IPS-11a (cell line): ENCODE measurements at regions not wholly inside any gene's neighbourhood (a gene's known extent, or its start where the extent isn't known, plus 50 kb on each side); places are given as distances from the start of the nearest gene placed in this dataset.

Experiments
- H3K4me3 ChIP-seq: one replicate; pipeline ENCODE4 v1.5.1; 2013; ENCODE audit warnings: low read depth, low read length, control low read depth

- H3K4me3 ChIP-seq = no peak overlapping the region
These were observed 228.8 kb upstream of the STARD13 start for GRCh38 chr13:33514362-33514761.

DNA sequence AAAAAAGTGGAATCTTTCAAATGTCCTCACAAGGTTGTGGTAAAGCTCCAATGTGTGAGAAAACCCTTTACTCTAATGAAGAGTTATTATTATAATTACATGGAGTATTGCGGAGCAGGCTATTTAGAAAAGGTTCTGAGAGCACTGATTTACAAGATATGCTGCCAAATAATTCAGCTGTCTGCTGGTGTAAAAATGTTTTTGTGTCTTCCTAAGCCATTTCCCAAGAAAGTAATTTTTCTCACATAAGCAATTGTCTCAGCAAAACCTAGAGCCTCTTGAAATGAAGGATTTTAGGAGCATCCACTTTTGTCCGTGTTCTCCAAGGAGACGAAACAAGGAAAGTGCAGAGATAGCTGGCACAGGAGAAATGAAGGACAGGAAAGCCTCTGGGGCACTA is 229.6 kb upstream of the STARD13 start:
- H3K4me3 ChIP-seq = no peak overlapping the region

DNA sequence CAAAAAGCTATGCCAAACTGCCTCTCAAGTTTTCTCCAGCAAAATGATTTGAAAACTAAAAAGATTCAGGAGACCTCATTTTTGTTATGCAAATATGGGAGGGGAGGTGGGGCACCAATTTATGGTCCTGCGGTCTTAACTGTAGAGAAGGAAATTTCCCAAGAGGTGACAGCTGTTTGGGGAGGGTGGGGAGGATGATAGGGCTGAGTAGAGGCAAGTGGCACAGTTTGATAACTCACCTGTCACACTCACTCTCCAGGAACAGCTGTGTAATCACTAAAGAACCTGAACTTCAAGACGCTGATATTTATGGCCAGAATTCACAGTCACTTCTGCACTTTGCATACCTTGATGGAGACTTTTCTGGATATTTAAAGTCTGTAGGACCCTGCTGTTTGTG is 232.9 kb upstream of the STARD13 start:
- H3K4me3 ChIP-seq = no peak overlapping the region

DNA sequence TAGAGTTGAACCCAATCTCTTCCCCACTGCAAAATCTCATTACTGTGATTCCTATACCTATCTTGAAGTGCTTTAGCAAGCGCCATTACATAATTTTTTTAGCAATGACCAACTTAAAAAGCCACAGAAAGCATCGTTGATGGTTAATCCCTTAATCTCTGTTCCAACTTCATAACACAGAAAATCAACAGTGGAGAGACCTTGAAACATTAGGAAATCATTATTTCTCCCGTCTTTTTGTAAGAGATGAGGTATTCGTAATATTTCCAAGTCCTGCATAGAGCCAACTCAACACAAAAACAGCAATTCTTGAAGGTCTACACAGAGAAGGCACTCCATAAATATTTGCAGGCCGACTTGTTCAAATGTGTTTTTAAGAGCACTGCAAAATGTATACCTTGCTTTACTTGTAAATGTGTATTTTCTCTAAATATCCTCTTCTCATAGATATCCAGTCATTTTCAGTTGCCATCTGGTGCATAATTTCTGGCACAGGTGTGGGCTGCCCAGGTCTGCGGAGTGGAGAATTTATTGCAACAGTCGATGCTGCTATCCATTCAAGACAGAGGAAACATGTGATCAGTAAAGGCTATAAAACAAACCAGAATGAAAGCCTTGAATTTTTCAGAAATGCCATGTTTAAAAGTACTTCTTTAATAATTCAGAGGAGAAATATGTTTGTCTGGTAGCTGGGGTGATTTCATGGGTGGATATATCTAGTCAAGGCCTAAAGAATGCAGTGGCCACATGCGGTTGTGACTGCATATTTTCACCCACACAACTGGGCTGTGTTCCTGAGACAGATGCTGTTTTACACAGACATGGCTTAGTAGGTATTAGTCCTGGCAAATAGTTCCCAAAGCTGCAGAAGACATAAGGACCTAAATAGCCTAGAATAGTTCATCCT is 234.3 kb upstream of the STARD13 start:
- H3K4me3 ChIP-seq = no peak overlapping the region

DNA sequence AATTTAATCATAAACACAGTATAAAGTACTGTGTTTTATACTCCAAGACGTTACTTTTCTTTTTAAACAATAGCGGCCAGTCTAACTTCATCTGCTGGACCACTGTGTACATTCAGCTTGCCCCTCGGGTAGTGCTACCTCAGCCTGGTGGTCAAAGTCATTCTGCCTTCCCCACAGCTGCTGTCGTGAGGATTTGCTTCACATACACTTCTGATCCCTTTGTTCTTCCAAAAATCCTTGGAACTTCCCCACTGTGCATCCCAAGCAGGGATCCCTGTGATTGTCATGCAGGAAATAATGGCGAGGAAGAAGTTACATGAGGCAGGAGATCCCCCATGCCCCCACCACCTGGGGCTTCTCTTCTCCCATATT is 234.9 kb upstream of the STARD13 start:
- H3K4me3 ChIP-seq = no peak overlapping the region

DNA sequence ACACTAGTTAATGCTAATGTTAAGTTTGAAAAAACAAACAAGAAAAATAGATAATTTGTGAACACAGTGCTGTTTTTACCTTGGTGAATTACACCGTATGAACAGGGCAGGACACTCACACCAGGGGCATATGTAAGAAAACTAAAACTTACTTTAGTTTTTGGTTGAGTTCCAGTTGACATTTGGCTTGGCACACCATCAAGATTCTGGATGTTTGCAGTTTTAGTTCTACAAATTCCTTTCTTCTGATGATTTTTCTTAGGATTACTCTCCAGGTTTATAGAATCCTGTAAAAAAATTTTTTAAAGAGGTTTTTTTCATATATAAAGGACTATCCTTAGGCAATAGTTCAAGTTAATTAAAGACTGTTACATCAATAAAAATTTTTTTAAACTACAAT is 238.5 kb upstream of the STARD13 start:
- no peak overlapping the region for H3K4me3 ChIP-seq

- H3K4me3 ChIP-seq = no peak overlapping the region
These were observed 240.2 kb upstream of the STARD13 start for GRCh38 chr13:33525763-33526162.

DNA sequence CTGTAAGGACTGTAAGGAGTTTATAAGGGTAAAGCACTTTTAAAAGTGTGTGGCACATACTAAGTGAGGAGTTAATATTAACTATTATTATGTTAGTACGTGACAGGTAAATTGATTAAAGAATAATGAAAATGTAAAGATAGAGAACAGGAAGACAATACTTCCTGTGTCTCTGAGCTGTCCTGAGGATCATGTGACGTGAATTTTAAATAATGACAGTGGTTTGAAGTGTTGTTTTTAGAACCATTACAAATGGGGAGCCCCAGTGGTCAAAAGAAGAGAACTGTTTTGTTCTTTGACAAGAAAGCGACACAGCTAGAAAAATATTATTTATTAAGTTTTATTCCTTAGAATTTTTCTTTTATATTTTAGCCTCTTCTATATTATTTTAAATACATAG is 241.2 kb upstream of the STARD13 start:
- no peak overlapping the region for H3K4me3 ChIP-seq

DNA sequence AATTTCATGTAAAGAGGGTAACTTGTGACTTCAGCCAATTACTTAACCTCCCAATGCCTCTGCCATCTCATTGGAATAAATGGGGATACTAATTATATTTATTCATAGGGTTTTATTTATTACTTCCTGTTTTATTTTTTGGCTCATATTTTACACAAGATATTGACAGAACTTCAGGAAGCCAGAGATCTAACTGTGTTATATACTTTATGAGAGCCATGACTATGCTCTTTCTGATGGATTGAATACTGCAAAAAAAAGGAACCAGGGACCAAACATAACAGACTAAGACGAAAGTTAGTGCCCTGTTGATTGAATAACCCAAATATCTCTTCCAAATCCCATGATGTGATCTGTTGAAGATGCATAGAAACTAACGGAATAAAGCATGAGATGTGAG is 243.3 kb upstream of the STARD13 start:
- H3K4me3 ChIP-seq = no peak overlapping the region

- no peak overlapping the region for H3K4me3 ChIP-seq
These were observed 245.9 kb upstream of the STARD13 start for GRCh38 chr13:33531484-33531883.

DNA sequence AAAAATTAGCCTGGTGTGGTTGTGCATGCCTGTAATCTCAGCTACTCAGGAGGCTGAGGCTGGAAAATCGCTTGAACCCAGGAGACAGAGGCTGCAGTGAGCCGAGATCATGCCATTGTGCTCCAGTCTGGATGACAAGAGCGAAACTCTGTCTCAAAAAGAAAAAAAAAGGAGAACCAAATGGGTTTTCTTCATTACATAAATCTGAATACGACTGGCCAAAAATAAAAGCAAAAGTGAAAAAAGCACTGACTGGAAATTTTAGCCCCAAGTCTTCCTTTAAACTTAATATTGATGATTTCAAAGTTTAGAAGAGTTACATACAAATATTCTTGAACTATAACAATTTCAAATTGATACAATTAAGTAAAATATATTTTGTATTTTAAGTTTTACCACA is 249.5 kb upstream of the STARD13 start:
- no peak overlapping the region for H3K4me3 ChIP-seq

DNA sequence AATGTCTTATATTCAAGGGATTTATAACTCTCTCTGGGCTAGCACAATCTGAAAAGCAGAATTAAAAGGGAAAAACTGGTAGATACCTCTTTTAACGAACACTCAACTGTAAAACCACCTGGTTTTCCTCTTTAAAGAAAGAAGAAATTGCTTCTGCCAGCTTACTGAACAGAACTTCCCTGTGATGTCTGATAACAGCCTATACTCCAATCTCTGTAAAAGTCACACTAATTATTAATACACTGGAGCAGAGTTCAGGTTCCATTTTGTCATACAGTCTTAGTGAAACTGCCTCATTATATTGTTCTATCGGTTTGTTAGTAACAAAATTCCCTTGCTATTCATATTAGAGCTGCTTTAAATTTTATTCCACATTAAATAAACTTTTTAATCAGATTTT is 251.0 kb upstream of the STARD13 start:
- no peak overlapping the region for H3K4me3 ChIP-seq

DNA sequence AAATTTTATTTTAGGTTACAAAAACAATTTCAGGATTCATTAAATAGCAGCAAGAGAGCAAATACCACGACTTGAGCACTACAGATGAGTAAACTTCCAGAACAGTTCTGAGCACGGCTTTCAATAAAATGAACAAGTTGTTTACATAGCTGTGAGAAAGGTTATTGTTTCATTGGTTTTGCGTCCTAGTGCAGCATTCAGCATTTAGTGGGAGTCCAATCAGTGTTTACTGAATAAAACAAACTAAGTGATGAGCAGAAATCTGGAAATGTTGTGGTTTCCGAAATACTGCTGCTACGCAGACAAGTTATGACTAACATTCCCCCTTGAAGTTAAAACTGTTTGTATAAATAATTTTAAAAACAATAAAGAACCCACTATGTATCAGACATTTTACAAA is 251.5 kb upstream of the STARD13 start:
- H3K4me3 ChIP-seq = no peak overlapping the region

GRCh38 chr13:33537676-33538075 is 252.1 kb upstream of the STARD13 start:
- H3K4me3 ChIP-seq = no peak overlapping the region

- peak overlapping the region; percentile 72 for H3K4me3 ChIP-seq
These were observed 255.9 kb upstream of the STARD13 start for GRCh38 chr13:33541456-33541855.

DNA sequence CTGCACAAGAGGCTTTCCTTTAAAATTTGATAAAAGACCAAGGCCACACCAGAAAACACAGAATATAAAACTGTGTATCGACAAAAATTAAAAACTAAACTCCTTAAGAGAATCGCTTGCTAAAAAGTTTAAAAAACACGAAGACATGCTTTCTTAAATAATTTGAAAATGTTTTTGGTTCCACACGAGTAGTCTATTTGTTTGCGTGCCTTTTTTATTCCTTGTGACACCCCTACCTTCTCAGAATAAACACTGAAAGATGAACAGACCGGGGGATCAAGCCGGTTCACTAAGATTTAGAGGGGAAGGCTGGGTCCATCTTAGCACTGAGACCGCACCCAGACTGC is 256.4 kb upstream of the STARD13 start:
- H3K4me3 ChIP-seq = peak overlapping the region; percentile 72

DNA sequence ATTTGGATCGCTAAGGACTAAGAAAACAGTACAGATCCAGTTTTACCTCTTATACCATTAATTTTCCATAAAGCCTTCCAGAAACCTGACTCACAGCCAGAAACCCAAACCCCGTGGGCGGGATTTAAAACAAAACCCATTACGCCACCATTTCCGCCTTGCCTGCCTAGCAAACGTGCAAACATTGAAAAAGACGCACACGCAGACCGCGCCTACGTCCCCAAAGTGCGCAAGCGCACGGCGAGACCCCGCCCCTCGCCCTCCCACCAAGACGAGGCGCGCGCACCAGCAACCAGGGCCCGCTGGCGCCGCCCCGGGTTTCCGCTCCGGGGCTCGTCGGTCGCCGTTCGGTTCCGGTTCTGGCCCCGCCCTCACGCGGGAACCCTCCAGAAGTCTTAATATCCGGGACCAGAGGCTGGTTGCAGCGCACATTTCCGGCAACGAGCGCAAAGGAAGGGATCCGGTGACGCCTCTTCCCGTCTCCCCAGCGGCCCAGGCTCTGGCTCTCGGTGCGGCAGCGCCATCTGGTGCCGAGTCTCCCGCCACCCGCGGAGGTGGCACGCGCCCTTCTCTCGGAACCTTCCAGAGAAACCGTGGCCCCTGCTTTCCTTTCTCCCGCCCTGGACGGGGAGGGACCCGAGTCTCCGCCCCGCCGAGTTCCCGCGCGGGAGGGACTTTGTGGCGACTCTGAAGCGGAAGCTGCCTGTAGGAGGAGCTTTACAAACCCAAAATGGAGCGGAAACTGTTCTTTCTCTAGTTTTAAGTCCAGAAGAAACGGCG is 256.9 kb upstream of the STARD13 start:
- peak overlapping the region; percentile 72 for H3K4me3 ChIP-seq

DNA sequence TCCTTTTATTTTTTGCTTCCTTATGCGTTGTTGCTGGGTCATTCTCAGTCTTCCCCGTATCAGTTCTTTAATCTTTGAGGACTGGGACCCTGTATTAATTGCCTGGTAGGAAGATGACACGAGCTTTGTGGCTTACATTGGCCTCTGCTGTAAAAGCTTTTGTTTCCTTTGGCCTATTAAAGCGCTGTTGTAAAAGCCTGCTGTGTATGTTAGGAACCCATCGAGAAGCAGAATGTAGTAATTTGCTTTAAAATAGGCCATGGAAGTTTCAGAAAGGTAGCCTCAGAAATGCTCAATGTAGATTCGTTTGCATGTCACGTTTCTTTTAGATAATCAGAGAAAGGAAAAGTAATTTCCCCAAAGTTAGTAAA is 257.5 kb upstream of the STARD13 start:
- H3K4me3 ChIP-seq = peak overlapping the region; percentile 58

- H3K4me3 ChIP-seq = peak overlapping the region; percentile 58
These were observed 258.2 kb upstream of the STARD13 start for GRCh38 chr13:33543631-33544265.

DNA sequence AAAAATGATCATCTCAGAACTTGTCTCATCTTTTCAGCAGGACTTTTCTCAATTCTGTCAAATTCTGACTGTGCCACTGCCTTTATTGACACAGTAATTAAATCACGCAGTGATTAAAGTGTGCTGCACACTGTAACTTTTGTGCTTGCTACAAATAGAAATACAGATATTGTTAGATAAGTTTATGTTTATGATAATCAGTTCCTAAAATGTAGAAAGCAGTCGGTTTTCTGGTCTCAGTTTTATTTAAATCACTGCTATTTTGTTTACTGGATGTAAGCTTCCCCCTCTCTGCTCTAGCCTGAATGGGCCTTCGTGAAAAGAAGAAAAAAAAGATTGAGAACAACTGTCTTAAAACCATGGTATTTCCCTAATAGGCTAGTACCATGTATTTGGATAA is 258.8 kb upstream of the STARD13 start:
- H3K4me3 ChIP-seq = no peak overlapping the region

- H3K4me3 ChIP-seq = no peak overlapping the region
These were observed 259.9 kb upstream of the STARD13 start for GRCh38 chr13:33545492-33545891.

- no peak overlapping the region for H3K4me3 ChIP-seq
These were observed 261.5 kb upstream of the STARD13 start for GRCh38 chr13:33547035-33547434.
